ENCODE measurements at regions not wholly inside any gene's neighbourhood (a gene's known extent, or its start where the extent isn't known, plus 50 kb on each side); places are given as distances from the start of the nearest gene placed in this dataset.

- no peak for DNase-seq (ENCODE audit: low read depth)
Measured at GRCh38 chr1:209379280-209379679, 204.2 kb upstream of the CAMK1G start.

- no peak for DNase-seq (ENCODE audit: low read depth)
Measured at GRCh38 chr1:209380420-209380819, 203.1 kb upstream of the CAMK1G start.

- DNase-seq (ENCODE audit: low read depth): no peak
Measured at GRCh38 chr1:209382231-209383100, 201.0 kb upstream of the CAMK1G start.

- DNase-seq (ENCODE audit: low read depth): no peak
Measured at GRCh38 chr1:209383422-209383821, 200.1 kb upstream of the CAMK1G start.

- no peak for DNase-seq (ENCODE audit: low read depth)
Measured at GRCh38 chr1:209383907-209384709, 199.4 kb upstream of the CAMK1G start.

GRCh38 chr1:209384710-209385550 lies 198.6 kb upstream of the CAMK1G start:
- DNase-seq (ENCODE audit: low read depth): no peak

GRCh38 chr1:209386156-209386555 lies 197.4 kb upstream of the CAMK1G start:
- DNase-seq (ENCODE audit: low read depth): no peak

GRCh38 chr1:209387271-209387968 lies 196.1 kb upstream of the CAMK1G start:
- DNase-seq (ENCODE audit: low read depth): no peak

GRCh38 chr1:209387969-209388329 lies 195.6 kb upstream of the CAMK1G start:
- no peak for DNase-seq (ENCODE audit: low read depth)

- no peak for DNase-seq (ENCODE audit: low read depth)
Measured at GRCh38 chr1:209388358-209388757, 195.2 kb upstream of the CAMK1G start.

GRCh38 chr1:209389258-209389657 lies 194.3 kb upstream of the CAMK1G start:
- peak; percentile 93 for DNase-seq (ENCODE audit: low read depth)

- no peak for DNase-seq (ENCODE audit: low read depth)
Measured at GRCh38 chr1:209389975-209390374, 193.5 kb upstream of the CAMK1G start.

GRCh38 chr1:209390764-209391163 lies 192.8 kb upstream of the CAMK1G start:
- DNase-seq (ENCODE audit: low read depth): no peak

- no peak for DNase-seq (ENCODE audit: low read depth)
Measured at GRCh38 chr1:209391792-209392191, 191.7 kb upstream of the CAMK1G start.

- DNase-seq (ENCODE audit: low read depth): no peak
Measured at GRCh38 chr1:209395169-209395568, 188.3 kb upstream of the CAMK1G start.

GRCh38 chr1:209397371-209397770 lies 186.1 kb upstream of the CAMK1G start:
- no peak for DNase-seq (ENCODE audit: low read depth)

- no peak for DNase-seq (ENCODE audit: low read depth)
Measured at GRCh38 chr1:209397910-209398309, 185.6 kb upstream of the CAMK1G start.

GRCh38 chr1:209398313-209398991 lies 185.1 kb upstream of the CAMK1G start:
- no peak for DNase-seq (ENCODE audit: low read depth)

GRCh38 chr1:209399800-209400199 lies 183.7 kb upstream of the CAMK1G start:
- DNase-seq (ENCODE audit: low read depth): no peak

- no peak for DNase-seq (ENCODE audit: low read depth)
Measured at GRCh38 chr1:209400351-209401220, 182.9 kb upstream of the CAMK1G start.
